SK-N-SH (cell line): ENCODE measurements at regions not wholly inside any gene's neighbourhood (a gene's known extent, or its start where the extent isn't known, plus 50 kb on each side); places are given as distances from the start of the nearest gene placed in this dataset.

Experiments used
- CTCF ChIA-PET: fragments of 300-600, 350-600 bp; formaldehyde crosslinking; extraction: SDS; loops from one replicate; lab custom pipeline; 2021; lab: Yijun Ruan, JAX
- POLR2A ChIA-PET: fragments of 350-600 bp; sonication (Branson Sonifier 250); formaldehyde crosslinking; extraction: SDS; loops from one replicate; lab custom pipeline; 2020; ENCODE audit warnings: antibody characterized with exemption, inconsistent platforms; lab: Yijun Ruan, JAX
- DNase-seq: peaks from one replicate; pipeline ENCODE4 v3.0.0; 2012
- H2AFZ ChIP-seq: fragments of 200-600 bp; sonication (generic); 2 replicates; pipeline ENCODE4 v1.8.1; 2016; ENCODE audit warnings: antibody characterized with exemption, mild to moderate bottlenecking, low read depth
- H3F3A ChIP-seq: fragments of 200-600 bp; sonication (generic); replicated peaks from 2 replicates; pipeline ENCODE3; 2016; ENCODE audit warnings: antibody characterized with exemption, mild to moderate bottlenecking; ENCODE audit not compliant: insufficient read depth
- H3K27ac ChIP-seq, 2 experiments: fragments of 200-500 bp in 1 of 2; fragments of 200-600 bp in 1 of 2; sonication (Bioruptor generic) in 1 of 2; sonication (generic), shearing (Covaris generic) in 1 of 2; 2 replicates each; pipeline versions ENCODE4 v1.5.1 to v1.6.1; 2014 to 2016; ENCODE audit warnings: low read depth in 2 of 2, inconsistent platforms in 1 of 2, low read length in 1 of 2, mild to moderate bottlenecking in 1 of 2, mixed read lengths in 1 of 2
- H3K27me3 ChIP-seq: fragments of 200-600 bp; sonication (generic), shearing (Covaris generic); 2 replicates; pipeline ENCODE4 v1.6.1; 2016; ENCODE audit warnings: mixed run types; ENCODE audit not compliant: insufficient read depth
- H3K36me3 ChIP-seq, 2 experiments: fragments of 200-500 bp in 1 of 2; fragments of 200-600 bp in 1 of 2; sonication (Bioruptor generic) in 1 of 2; sonication (generic) in 1 of 2; replicated peaks in 1 of 2; 2 replicates each; pipeline versions ENCODE3 to v1.5.1; 2014 to 2016; ENCODE audit warnings: low read length in 1 of 2, mild to moderate bottlenecking in 1 of 2; ENCODE audit not compliant: insufficient read depth in 2 of 2, control insufficient read depth in 1 of 2
- H3K4me1 ChIP-seq, 2 experiments: fragments of 200-500 bp in 1 of 2; fragments of 200-600 bp in 1 of 2; sonication (Bioruptor generic) in 1 of 2; sonication (generic), shearing (Covaris generic) in 1 of 2; 2 replicates each; pipeline versions ENCODE4 v1.5.1 to v1.6.1; 2014 to 2016; ENCODE audit warnings: low read depth in 1 of 2, low read length in 1 of 2, mixed run types in 1 of 2; ENCODE audit not compliant: insufficient read depth in 2 of 2, control insufficient read depth in 1 of 2
- H3K4me2 ChIP-seq: fragments of 200-600 bp; sonication (generic), shearing (Covaris generic); 2 replicates; pipeline ENCODE4 v1.6.1; 2017; ENCODE audit warnings: mixed run types
- H3K4me3 ChIP-seq, 2 experiments: fragments of 200-500 bp in 1 of 2; fragments of 200-600 bp in 1 of 2; sonication (Bioruptor generic) in 1 of 2; sonication (generic), shearing (Covaris generic) in 1 of 2; 2 replicates each; pipeline versions ENCODE4 v1.5.1 to v1.8.1; 2014 to 2016; ENCODE audit warnings: low read depth in 2 of 2, inconsistent platforms in 1 of 2, low read length in 1 of 2, mild to moderate bottlenecking in 1 of 2, mixed read lengths in 1 of 2, moderate library complexity in 1 of 2
- H3K79me2 ChIP-seq: fragments of 200-600 bp; sonication (generic); 2 replicates; pipeline ENCODE4 v1.8.1; 2017; ENCODE audit warnings: mild to moderate bottlenecking; ENCODE audit not compliant: insufficient read depth
- H3K9ac ChIP-seq: fragments of 200-600 bp; sonication (generic); 2 replicates; pipeline ENCODE4 v1.6.1; 2017; ENCODE audit warnings: mixed run types
- H3K9me2 ChIP-seq: fragments of 200-600 bp; sonication (generic); 2 replicates; pipeline ENCODE4 v1.6.1; 2017; ENCODE audit warnings: mixed run types
- H3K9me3 ChIP-seq: fragments of 200-600 bp; sonication (generic); 2 replicates; pipeline ENCODE4 v1.6.1; 2017; ENCODE audit warnings: mixed run types, mild to moderate bottlenecking, moderate library complexity
- H4K20me1 ChIP-seq: fragments of 200-600 bp; sonication (generic); 2 replicates; pipeline ENCODE4 v1.6.1; 2017; ENCODE audit warnings: mild to moderate bottlenecking, mixed run types; ENCODE audit not compliant: insufficient read depth
- CHD2 ChIP-seq: fragments of 150-350 bp; IDR thresholded peaks from 2 replicates; pipeline ENCODE4 v1.6.1; 2018; ENCODE audit warnings: low read length; ENCODE audit not compliant: partially characterized antibody
- ELF1 ChIP-seq: IDR thresholded peaks from 2 replicates; pipeline ENCODE4 v1.4.0; 2012
- EZH2phosphoT487 ChIP-seq: fragments of 200-600 bp; sonication (generic); IDR thresholded peaks from 2 replicates; pipeline ENCODE4 v1.6.1; 2017; ENCODE audit warnings: low read depth, mixed run types, mild to moderate bottlenecking, antibody characterized with exemption, moderate library complexity, borderline replicate concordance
- FOSL2 ChIP-seq: IDR thresholded peaks from 2 replicates; pipeline ENCODE4 v1.4.0; 2012; ENCODE audit warnings: low read depth, mild to moderate bottlenecking, moderate library complexity, borderline replicate concordance
- FOXJ3 ChIP-seq: sonication (generic); formaldehyde crosslinking; IDR thresholded peaks from 2 replicates; pipeline ENCODE4 v1.5.1; 2020; ENCODE audit warnings: mild to moderate bottlenecking, missing genetic modification reagents
- GATA2 ChIP-seq: sonication (generic); formaldehyde crosslinking; IDR thresholded peaks from 2 replicates; pipeline ENCODE4 v1.5.0; 2020; ENCODE audit warnings: mild to moderate bottlenecking, missing genetic modification reagents
- MXI1 ChIP-seq: IDR thresholded peaks from 2 replicates; pipeline ENCODE4 v1.6.1; 2012; ENCODE audit warnings: mild to moderate bottlenecking, low read depth, low read length, improper control_type of control experiment
- NFIC ChIP-seq: IDR thresholded peaks from 2 replicates; pipeline ENCODE4 v1.4.0; 2012; ENCODE audit warnings: borderline replicate concordance
- NRF1 ChIP-seq: IDR thresholded peaks from 2 replicates; pipeline ENCODE4 v1.6.1; 2012; ENCODE audit warnings: low read depth, mild to moderate bottlenecking, low read length
- POLR2AphosphoS5 ChIP-seq: IDR thresholded peaks from 2 replicates; pipeline ENCODE4 v1.6.1; 2012; ENCODE audit warnings: low read depth, low read length
- RAD21 ChIP-seq: IDR thresholded peaks from 2 replicates; pipeline ENCODE4 v1.6.1; 2012; ENCODE audit warnings: mild to moderate bottlenecking, low read length
- RFX5 ChIP-seq: IDR thresholded peaks from 2 replicates; pipeline ENCODE4 v1.6.1; 2012; ENCODE audit warnings: mild to moderate bottlenecking, improper control_type of control experiment, low read length
- SIN3A ChIP-seq: IDR thresholded peaks from 2 replicates; pipeline ENCODE4 v1.6.1; 2012; ENCODE audit warnings: low read depth, mild to moderate bottlenecking, low read length, moderate library complexity, borderline replicate concordance
- SMC3 ChIP-seq: IDR thresholded peaks from 2 replicates; pipeline ENCODE4 v1.6.1; 2012; ENCODE audit warnings: low read depth, low read length, improper control_type of control experiment
- TAF1 ChIP-seq: IDR thresholded peaks from 2 replicates; pipeline ENCODE4 v1.6.1; 2012; ENCODE audit warnings: low read depth, mild to moderate bottlenecking, low read length, moderate library complexity, borderline replicate concordance
- TCF12 ChIP-seq: IDR thresholded peaks from 2 replicates; pipeline ENCODE4 v1.4.0; 2012
- YY1 ChIP-seq: IDR thresholded peaks from 2 replicates; pipeline ENCODE4 v1.4.0; 2012; ENCODE audit warnings: low read depth, mild to moderate bottlenecking
- WGBS: methylation state at CpG from one replicate; pipeline ENCODE4 v1.1.6; 2017; ENCODE audit warnings: low lambda C conversion rate; 5-methylcytosine and 5-hydroxymethylcytosine counted together
- TF ChIP-seq, protein P1 (sequence below): IDR thresholded peaks from 2 replicates; pipeline ENCODE4 v1.6.1; 2012; ENCODE audit warnings: mild to moderate bottlenecking, low read depth, low read length, moderate library complexity
- TF ChIP-seq, protein P2 (sequence below): IDR thresholded peaks from 2 replicates; pipeline ENCODE4; 2012
- TF ChIP-seq, protein P3 (sequence below): fragments of 150-350 bp; IDR thresholded peaks from 2 replicates; pipeline ENCODE4 v1.6.1; 2017; ENCODE audit warnings: antibody characterized with exemption, low read length, low read depth, borderline replicate concordance

DNA sequence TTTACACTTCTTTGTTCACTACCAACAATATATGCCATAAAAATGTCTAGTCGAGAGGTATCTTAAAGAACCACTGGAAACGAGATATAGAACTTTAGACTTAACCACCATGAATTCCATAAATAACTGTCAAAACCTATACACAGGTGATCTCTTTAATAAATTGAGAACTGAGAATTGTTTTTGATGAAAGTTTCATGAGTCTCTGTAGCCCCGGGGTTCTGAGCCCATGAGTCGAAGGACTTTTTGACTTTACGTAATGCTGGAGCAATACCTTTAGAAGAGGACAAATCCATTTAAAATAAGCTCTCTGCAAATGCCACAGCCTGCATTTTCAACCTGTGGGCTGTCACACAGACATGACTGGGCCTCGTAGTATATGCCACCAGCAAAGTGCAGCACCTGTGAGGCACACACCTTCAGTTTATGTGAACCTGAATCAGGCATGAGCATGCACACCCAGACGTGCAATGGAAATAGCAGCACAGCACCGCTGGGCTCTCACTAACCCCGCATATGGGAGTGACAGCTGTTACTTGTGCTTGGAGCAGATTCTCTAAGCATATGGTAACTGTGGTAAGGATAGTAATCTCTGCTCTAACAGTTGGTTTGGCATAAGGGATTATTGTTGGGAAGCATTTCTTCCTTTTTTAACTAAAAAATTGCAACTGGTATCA lies 383.2 kb downstream of the SOCS6 start:
- no peak for DNase-seq
- no peaks in the 10 kb centered on the region for H3K9me3 ChIP-seq
- no peak overlapping the region for H3K27ac ChIP-seq
- H3F3A ChIP-seq = peaks cover under 1% of the 10 kb centered on the region
- no peak overlapping the region for H2AFZ ChIP-seq
- no peaks in the 10 kb centered on the region for H4K20me1 ChIP-seq
- H3K36me3 ChIP-seq = no peaks in the 10 kb centered on the region
- POLR2A ChIA-PET = no interaction called here
- H3K4me1 ChIP-seq = no peaks in the 10 kb centered on the region
- no peaks in the 10 kb centered on the region for H3K27me3 ChIP-seq
- H3K4me2 ChIP-seq = no peak overlapping the region
- H3K79me2 ChIP-seq = no peaks in the 10 kb centered on the region
- no peak overlapping the region for H3K9ac ChIP-seq
- 43% methylated on average over 7 of the region's 9 CpGs for WGBS
- no peak overlapping the region for H3K4me3 ChIP-seq
- CTCF ChIA-PET = no interaction called here
- no peaks in the 10 kb centered on the region for H3K9me2 ChIP-seq
- no peak for TF ChIP-seq NRF1
- TF ChIP-seq, protein P1, sequence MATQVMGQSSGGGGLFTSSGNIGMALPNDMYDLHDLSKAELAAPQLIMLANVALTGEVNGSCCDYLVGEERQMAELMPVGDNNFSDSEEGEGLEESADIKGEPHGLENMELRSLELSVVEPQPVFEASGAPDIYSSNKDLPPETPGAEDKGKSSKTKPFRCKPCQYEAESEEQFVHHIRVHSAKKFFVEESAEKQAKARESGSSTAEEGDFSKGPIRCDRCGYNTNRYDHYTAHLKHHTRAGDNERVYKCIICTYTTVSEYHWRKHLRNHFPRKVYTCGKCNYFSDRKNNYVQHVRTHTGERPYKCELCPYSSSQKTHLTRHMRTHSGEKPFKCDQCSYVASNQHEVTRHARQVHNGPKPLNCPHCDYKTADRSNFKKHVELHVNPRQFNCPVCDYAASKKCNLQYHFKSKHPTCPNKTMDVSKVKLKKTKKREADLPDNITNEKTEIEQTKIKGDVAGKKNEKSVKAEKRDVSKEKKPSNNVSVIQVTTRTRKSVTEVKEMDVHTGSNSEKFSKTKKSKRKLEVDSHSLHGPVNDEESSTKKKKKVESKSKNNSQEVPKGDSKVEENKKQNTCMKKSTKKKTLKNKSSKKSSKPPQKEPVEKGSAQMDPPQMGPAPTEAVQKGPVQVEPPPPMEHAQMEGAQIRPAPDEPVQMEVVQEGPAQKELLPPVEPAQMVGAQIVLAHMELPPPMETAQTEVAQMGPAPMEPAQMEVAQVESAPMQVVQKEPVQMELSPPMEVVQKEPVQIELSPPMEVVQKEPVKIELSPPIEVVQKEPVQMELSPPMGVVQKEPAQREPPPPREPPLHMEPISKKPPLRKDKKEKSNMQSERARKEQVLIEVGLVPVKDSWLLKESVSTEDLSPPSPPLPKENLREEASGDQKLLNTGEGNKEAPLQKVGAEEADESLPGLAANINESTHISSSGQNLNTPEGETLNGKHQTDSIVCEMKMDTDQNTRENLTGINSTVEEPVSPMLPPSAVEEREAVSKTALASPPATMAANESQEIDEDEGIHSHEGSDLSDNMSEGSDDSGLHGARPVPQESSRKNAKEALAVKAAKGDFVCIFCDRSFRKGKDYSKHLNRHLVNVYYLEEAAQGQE = no peak
- TF ChIP-seq TCF12 = no peak
- TF ChIP-seq RAD21 = no peak
- TF ChIP-seq GATA2 (CRISPR knock-in tag) = no peak
- no peak for TF ChIP-seq MXI1
- TF ChIP-seq, protein P2, sequence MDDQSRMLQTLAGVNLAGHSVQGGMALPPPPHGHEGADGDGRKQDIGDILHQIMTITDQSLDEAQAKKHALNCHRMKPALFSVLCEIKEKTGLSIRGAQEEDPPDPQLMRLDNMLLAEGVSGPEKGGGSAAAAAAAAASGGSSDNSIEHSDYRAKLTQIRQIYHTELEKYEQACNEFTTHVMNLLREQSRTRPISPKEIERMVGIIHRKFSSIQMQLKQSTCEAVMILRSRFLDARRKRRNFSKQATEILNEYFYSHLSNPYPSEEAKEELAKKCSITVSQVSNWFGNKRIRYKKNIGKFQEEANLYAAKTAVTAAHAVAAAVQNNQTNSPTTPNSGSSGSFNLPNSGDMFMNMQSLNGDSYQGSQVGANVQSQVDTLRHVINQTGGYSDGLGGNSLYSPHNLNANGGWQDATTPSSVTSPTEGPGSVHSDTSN = no peak
- no peak for TF ChIP-seq SMC3
- TF ChIP-seq YY1 = no peak
- no peak for TF ChIP-seq SIN3A
- TF ChIP-seq FOSL2 = no peak
- TF ChIP-seq EZH2phosphoT487 = no peak
- no peak for TF ChIP-seq RFX5
- TF ChIP-seq CHD2 = no peak
- TF ChIP-seq NFIC = no peak
- no peak for TF ChIP-seq ELF1
- TF ChIP-seq, protein P3, sequence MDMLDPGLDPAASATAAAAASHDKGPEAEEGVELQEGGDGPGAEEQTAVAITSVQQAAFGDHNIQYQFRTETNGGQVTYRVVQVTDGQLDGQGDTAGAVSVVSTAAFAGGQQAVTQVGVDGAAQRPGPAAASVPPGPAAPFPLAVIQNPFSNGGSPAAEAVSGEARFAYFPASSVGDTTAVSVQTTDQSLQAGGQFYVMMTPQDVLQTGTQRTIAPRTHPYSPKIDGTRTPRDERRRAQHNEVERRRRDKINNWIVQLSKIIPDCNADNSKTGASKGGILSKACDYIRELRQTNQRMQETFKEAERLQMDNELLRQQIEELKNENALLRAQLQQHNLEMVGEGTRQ = no peak
- no peak for TF ChIP-seq TAF1
- TF ChIP-seq FOXJ3 (CRISPR knock-in tag) = no peak
- no peak for TF ChIP-seq POLR2AphosphoS5
